Panc1 (cell line): ENCODE measurements at regions not wholly inside any gene's neighbourhood (a gene's known extent, or its start where the extent isn't known, plus 50 kb on each side); places are given as distances from the start of the nearest gene placed in this dataset.

Experiments used
- CTCF ChIP-seq: fragments of 450-650 bp; IDR thresholded peaks from 2 replicates; pipeline ENCODE4 v1.5.1; 2017; ENCODE audit warnings: mild to moderate bottlenecking
- POLR2AphosphoS5 ChIP-seq: IDR thresholded peaks from 2 replicates; pipeline ENCODE4 v1.6.1; 2012; ENCODE audit warnings: mild to moderate bottlenecking, low read depth, low read length, moderate library complexity
- REST ChIP-seq, 2 experiments: IDR thresholded peaks; 2 replicates each; pipeline ENCODE4 v1.6.1; 2011 to 2012; ENCODE audit warnings: low read depth in 2 of 2, control low read depth in 1 of 2, low read length in 1 of 2, mild to moderate bottlenecking in 1 of 2, moderate library complexity in 1 of 2; ENCODE audit not compliant: insufficient read depth in 1 of 2

GRCh38 chr10:84603971-84604370, 275.6 kb downstream of the CCSER2 start:
- TF ChIP-seq POLR2AphosphoS5 (no peak), CTCF (no peak), REST (IDR thresholded peaks at IDR 0.05; ENCODE audit: insufficient read depth in 1 of 2, low read depth in 2 of 2, low read length in 1 of 2) (no peak)
